Esophagus squamous epithelium (tissue), 5 donors: ENCODE measurements at regions not wholly inside any gene's neighbourhood (a gene's known extent, or its start where the extent isn't known, plus 50 kb on each side); places are given as distances from the start of the nearest gene placed in this dataset.

Source experiments
- DNase-seq: peaks from one replicate; lab custom pipeline; 2025; lab: John Stamatoyannopoulos, UW
- H3K27ac ChIP-seq, 4 donors: fragments of 200-600 bp; sonication (generic); one replicate each; pipeline ENCODE4 v1.5.1; 2016 to 2019; ENCODE audit warnings: mild to moderate bottlenecking in 1 of 4
- H3K27me3 ChIP-seq, 4 donors: fragments of 200-600 bp; sonication (generic); 1 replicate in 3 of 4; 2 replicates in 1 of 4; pipeline versions ENCODE4 v1.5.1 to v1.6.0; 2017 to 2021; ENCODE audit warnings: antibody characterized with exemption in 1 of 4
- H3K36me3 ChIP-seq, 3 donors: fragments of 200-600 bp; sonication (generic); one replicate each; pipeline ENCODE4 v1.5.1; 2016 to 2019
- H3K4me1 ChIP-seq, 3 donors: fragments of 200-600 bp; sonication (generic); one replicate each; pipeline ENCODE4 v1.5.1; 2017 to 2019
- H3K4me3 ChIP-seq, 4 donors: fragments of 200-600 bp; sonication (generic); 1 replicate in 3 of 4; 2 replicates in 1 of 4; pipeline ENCODE4 v1.5.1; 2016 to 2019; ENCODE audit warnings: mild to moderate bottlenecking in 2 of 4, moderate library complexity in 1 of 4
- H3K9me3 ChIP-seq, 3 donors: fragments of 200-600 bp; sonication (generic); one replicate each; pipeline ENCODE4 v1.5.1; 2016 to 2019
- CTCF ChIP-seq, 6 experiments: fragments of 450-650 bp in 4 of 6; fragments of 200-600 bp in 2 of 6; sonication (generic) in 2 of 6; IDR thresholded peaks; one replicate each; pipeline ENCODE4 v1.5.1; 2016 to 2019; ENCODE audit warnings: antibody characterized with exemption in 6 of 6, mild to moderate bottlenecking in 4 of 6, moderate library complexity in 4 of 6
- POLR2A ChIP-seq, 4 donors: fragments of 450-650 bp; IDR thresholded peaks; one replicate each; pipeline ENCODE4 v1.6.1; 2017; ENCODE audit warnings: antibody characterized with exemption in 4 of 4, mild to moderate bottlenecking in 4 of 4, moderate library complexity in 3 of 4
- WGBS, 2 donors: methylation state at CpG; one replicate each; pipeline ENCODE4 v1.1.5; 2018; 5-methylcytosine and 5-hydroxymethylcytosine counted together
- intact Hi-C: fragments of 100-400 bp; cut with DNase I; formaldehyde crosslinking; loops from one replicate; pipeline ENCODE4 v1.15.0; 2022
- donor health status: DM: yes; HTN: yes; CAD: no.

- no peaks in the 10 kb centered on the region for H3K36me3 ChIP-seq
- intact Hi-C loops, result no loop called here
- 8 to 16% methylated on average over 1 of the region's 1 CpG for WGBS, 2 donors
These were observed 102.8 kb downstream of the HMHB1 start for GRCh38 chr5:143914756-143915155.

GRCh38 chr5:143916451-143916850 lies 104.5 kb downstream of the HMHB1 start:
- Histone ChIP-seq H3K4me3 (no peak overlapping the region), H3K27ac (no peak overlapping the region), H3K4me1 (peaks cover 0 to 7% (median 0%) of the 10 kb centered on the region in 3 donors), H3K27me3 (no peaks in the 10 kb centered on the region), H3K36me3 (no peaks in the 10 kb centered on the region), H3K9me3 (no peaks in the 10 kb centered on the region)
- intact Hi-C loops, result no loop called here
- DNase-seq, result no peak
- WGBS, 2 donors, result 57 to 78% methylated on average over 2 of the region's 2 CpGs
- no peak for TF ChIP-seq POLR2A (IDR thresholded peaks at IDR 0.05)
- TF ChIP-seq CTCF (IDR thresholded peaks at IDR 0.05), result no peak

More at GRCh38 chr5:143914756-143915155, 102.8 kb downstream of the HMHB1 start:
- no peaks in the 10 kb centered on the region for H3K27me3 ChIP-seq
- no peak for DNase-seq
- TF ChIP-seq CTCF (IDR thresholded peaks at IDR 0.05) (no peak), POLR2A (IDR thresholded peaks at IDR 0.05) (no peak)
- no peaks in the 10 kb centered on the region for H3K9me3 ChIP-seq
- no peaks in the 10 kb centered on the region for H3K4me1 ChIP-seq
- H3K27ac ChIP-seq, result no peak overlapping the region
- no peak overlapping the region for H3K4me3 ChIP-seq

GRCh38 chr5:143918961-143919360 lies 107.0 kb downstream of the HMHB1 start:
- 74 to 83% methylated on average over 1 of the region's 1 CpG for WGBS, 2 donors

DNA sequence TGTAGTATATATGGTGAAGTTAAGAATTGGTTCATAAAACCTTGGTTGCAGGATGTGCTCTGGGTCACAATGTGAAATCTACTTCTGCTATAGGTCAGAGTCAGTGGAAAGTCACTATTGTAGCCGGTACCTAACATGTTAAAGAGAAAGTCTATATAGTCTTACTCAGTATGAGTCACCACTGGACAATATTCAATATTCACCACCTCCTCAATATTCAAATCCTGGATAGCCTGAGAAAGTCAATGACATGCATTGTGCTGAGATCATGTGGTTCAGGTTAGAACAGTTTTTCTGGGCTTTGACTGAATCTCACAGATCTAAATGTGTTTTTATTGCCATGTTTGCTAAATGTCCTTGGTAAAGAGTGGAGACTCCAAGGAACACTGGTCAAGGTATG lies 108.8 kb downstream of the HMHB1 start:
- WGBS, 2 donors, result 48 to 62% methylated on average over 1 of the region's 1 CpG
- DNase-seq, result no peak

More at GRCh38 chr5:143918961-143919360, 107.0 kb downstream of the HMHB1 start:
- no peaks in the 10 kb centered on the region for H3K27me3 ChIP-seq
- H3K4me1 ChIP-seq, result peaks cover 0 to 32% (median 15%) of the 10 kb centered on the region in 3 donors
- H3K36me3 ChIP-seq, result no peaks in the 10 kb centered on the region
- no peak overlapping the region for H3K4me3 ChIP-seq
- no peak overlapping the region for H3K27ac ChIP-seq
- DNase-seq, result no peak
- TF ChIP-seq POLR2A (IDR thresholded peaks at IDR 0.05), result no peak
- no peak for TF ChIP-seq CTCF (IDR thresholded peaks at IDR 0.05)
- intact Hi-C loops, result no loop called here
- no peaks in the 10 kb centered on the region for H3K9me3 ChIP-seq

More for the DNA sequence above, 108.8 kb downstream of the HMHB1 start:
- Histone ChIP-seq H3K4me1 (peaks cover 0 to 40% (median 19%) of the 10 kb centered on the region in 3 donors), H3K36me3 (no peaks in the 10 kb centered on the region), H3K27me3 (no peaks in the 10 kb centered on the region), H3K27ac (no peak overlapping the region), H3K9me3 (no peaks in the 10 kb centered on the region), H3K4me3 (no peak overlapping the region)
- intact Hi-C loops, result no loop called here
- TF ChIP-seq CTCF (IDR thresholded peaks at IDR 0.05) (no peak), POLR2A (IDR thresholded peaks at IDR 0.05) (no peak)
